NCI-H524 treated with DMSO at 0.1 percent for 48 hours (cell line): ENCODE measurements at regions not wholly inside any gene's neighbourhood (a gene's known extent, or its start where the extent isn't known, plus 50 kb on each side); places are given as distances from the start of the nearest gene placed in this dataset.

Experiments
- DNase-seq: peaks from one replicate; lab custom pipeline; 2025; lab: John Stamatoyannopoulos, UW

DNA sequence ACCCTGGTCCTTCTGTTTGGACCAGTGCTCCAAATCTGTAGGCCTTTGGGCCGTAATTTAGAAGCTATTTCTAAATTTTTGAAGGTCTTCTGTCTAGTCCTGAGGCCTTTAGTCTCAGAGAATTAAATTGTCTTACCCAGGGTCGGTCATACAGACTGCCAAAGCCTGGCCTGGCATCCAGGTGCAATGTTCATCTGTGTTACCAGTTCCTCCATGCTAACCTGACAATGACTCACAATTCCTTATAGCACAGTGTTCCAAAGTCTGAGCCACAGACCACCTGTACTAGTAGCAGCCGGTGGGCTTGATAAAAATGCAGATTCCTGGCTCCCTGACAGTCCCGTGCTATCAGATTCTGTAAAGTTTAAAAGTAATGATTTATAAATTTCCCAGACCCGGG, 77.7 kb upstream of the MAP4K3 start:
- no peak for DNase-seq

DNA sequence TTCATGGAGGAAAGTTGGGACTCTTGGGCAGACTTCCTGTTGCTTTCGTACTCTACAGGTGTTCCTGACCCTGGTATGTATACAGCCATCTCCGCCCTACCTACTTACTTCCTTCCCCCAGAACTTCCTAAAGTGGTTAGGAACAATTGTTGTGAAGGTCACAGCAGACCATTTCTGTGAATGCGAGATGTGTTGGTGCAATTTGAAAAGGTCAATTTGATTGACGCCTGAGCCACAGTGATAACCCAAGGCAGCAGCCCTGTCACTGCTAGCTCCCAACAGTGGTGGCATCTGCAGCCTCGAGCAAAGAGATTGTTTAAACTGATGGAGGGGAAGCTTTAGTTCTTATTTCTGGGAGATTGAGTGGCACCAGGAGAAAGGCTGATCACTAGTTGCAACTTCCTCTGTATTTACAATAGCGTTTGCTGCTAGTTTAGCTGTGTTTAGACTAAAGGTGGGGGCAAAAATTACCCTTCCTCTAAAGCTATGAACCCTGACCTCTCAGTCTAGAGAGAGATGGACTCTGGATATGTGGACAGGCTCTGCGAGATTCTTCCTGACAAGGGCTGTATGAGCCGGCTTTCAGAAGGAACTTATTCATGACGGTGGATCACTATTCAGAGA, 78.3 kb upstream of the MAP4K3 start:
- DNase-seq, result no peak

DNA sequence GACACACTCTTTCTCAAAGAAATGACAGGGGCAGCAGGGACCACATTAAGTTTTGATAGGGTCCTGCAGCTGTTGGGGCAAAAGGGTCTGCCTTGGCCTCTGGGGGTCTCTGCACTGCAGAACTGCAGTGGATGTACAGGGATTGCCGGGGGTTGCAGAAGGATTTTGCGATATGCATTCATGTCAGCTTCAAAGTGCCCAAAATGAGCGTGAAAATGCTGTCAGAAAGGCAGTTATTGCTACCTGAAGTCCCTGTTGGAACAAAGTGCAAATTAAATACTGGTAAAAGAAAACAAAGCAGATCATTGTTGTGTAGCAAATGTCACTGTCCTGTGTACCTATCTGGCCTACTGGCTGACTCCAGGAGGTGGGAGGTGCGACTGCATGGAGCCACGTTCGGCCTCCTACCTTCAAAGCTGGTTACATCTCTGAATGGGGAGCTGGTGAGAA, 78.8 kb upstream of the MAP4K3 start:
- DNase-seq, result no peak

DNA sequence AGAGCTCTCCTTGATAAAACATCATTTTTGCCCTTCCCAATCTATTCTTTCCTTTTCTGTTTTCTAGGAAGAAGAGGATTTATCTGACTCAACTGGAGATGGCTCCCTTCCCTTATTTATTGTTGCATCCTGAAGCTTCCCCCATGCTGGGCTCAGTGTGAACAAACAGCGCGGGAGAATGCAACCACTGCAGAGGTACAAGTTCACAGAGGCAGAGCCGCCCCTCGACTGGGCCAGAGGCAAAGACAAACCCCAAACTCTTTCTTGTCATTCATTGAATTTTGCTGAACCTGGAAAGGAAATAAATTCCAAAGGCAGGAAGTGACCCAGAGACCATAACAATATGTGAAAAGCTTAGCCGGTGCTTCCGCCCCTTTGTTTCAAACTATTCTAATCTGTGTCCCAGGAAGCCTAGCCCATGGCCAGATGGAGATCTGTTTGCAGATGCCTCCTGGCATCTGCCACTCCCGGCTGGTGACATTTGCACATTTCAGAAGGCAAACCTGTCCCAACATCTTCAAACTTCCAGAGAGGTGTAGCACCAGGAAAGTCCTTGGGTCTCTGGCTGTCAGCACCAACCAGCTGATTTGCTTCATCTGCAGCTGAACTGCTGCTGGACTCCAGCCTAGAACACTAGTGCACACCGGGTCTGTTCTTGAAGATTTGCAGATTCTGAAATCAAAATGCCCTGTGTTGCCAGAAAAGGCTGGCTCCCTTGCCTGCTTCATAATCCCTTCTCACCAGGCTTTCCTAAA, 79.4 kb upstream of the MAP4K3 start:
- DNase-seq, result peak; percentile 76

DNA sequence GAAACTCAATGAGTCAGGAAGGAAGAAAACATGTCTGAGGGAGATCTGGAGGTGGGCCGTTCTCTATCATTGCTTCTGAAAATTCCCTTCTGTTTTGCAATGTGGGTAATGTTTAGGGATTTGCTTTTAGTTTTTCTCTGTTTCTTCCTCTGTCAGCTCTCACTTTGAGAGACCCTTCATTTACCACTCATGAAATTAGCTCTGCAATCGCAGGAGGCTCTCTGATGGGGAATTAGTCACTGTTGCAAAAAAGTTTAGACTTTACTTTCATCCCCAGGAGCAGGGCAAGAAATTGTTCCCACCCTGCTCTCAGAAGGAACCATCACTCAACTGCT, 80.0 kb upstream of the MAP4K3 start:
- no peak for DNase-seq

DNA sequence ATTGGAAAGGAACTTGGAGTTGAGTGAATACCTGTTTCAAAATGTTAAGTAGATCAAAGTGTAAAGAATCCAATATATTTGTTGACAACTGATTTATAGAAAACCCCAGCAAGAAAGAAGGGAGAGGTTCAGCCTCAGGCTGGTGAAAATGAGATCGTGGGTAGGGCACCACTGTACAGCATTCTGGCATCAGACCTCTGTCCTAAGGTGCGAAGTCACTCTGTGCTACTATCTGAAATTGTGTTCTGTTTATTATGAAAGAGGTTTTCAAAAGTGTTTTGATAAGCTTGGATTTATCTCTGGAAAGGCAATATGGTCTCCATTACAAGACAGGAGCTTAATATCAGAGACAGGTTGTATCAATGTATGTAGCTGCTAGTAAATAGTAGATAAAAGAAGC, 80.5 kb upstream of the MAP4K3 start:
- no peak for DNase-seq

DNA sequence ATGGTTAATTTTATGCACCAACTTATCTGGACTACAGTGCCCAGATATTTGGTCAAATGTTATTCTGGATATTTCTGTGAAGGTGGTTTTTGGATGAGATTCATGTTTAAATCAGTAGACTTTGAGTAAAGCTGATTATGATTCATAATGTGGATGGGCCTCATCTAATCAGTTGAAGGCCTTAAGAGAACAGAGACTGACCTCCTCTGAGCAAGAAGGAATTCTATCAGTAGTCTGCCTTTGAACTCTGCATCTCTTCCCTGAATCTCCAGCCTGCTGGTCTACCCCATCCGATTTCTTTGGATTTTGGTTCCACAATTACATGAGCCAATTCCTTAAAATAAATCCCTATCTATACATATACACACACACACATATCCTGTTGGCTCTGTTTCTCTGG, 82.8 kb upstream of the MAP4K3 start:
- no peak for DNase-seq

DNA sequence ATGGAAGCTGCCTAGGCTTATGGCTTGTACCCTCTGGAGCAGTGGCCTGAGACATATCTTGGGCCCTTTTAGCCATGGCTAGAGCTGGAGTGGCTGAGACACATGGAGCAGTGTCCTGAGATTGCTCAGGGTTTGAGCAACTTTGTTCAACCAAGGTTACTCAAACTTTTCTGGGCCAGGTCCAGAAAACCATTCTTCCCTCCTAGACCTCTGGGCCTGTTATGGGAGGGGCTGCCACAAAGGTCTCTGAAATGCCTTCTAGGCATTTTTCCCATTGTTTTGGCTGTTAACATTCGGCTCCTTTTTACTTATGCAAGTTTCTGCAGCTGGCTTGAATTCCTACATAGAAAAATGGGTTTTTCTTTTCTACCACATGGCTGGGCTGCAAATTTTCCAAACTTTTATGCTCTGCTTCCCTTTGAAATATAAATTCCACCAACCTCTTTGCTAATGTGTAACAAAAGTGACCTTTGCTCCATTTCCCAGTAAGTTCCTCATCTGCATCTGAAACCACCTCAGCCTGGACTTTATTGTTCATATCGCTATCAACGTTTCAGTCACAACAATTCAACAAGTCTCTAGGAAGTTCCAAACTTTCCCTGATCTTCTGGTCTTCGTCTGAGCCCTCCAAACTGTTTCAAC, 84.9 kb upstream of the MAP4K3 start:
- no peak for DNase-seq

DNA sequence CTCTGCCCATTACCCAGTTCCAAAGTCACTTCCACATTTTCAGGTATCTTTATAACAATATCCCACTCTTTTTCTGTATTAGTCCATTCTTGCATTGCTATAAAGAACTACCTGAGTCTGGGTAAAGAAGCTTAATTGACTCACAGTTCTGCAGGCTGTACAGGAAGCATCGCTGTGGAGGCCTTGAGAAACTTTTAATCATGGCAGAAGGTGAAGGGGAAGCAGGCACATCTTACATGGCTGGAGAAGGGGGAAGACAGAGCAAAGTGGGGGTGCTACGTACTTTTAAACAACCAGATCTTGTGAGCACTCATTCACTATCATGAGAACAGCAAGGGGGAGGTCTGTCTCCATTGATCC, 85.4 kb upstream of the MAP4K3 start:
- DNase-seq, result no peak

DNA sequence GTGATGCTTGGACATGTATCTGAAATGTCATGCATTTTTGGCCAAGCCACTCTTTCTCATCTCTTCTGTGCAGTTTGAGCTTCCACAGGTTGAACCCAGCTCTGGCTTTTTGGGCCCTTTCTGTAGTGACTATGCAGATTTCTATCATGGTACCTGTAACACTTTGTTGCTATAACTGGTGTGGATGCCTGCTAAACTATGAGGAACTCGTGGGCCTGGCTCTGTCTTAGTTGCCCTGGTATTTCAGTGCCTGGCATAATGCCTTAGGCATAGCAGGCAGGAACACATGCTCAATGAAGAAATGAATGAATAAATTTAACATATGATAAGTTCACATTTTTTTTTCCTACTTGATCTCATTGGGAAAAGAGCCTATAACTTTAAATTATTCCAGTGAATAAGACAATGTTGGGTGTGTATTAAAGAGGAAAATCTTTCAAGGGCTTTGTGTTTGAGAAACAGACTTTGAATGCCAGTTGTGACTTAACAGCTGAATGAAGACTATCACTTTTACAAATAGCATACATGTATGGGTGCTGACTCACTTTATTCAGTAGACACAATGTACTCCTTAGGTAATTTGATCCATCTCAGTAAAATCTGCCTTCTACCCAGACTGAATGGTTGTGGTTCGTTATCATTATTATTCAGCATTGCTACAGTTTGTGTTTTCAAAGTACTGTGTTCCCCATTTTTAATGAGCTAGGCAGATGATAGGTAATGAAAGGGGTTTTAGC, 86.4 kb upstream of the MAP4K3 start:
- DNase-seq, result no peak

DNA sequence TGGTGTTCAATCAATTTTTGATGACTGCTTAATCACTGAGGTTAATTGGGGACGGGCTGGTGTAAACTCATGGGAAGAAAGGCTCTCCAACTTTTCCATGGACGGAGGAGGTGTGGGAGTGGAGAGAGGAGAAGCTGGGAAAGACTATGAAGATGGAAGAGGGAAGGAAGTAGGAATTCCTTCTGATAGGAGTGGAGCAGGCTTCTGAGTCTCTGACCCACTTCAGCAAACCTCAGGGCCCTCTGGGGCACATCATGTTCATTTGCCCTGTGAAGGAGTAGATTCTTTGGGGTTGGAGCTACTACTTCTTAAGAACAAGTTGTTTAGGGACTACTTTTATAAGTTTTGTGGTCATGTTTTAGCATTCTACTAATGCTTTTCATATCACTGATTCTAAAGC, 87.0 kb upstream of the MAP4K3 start:
- DNase-seq, result no peak

DNA sequence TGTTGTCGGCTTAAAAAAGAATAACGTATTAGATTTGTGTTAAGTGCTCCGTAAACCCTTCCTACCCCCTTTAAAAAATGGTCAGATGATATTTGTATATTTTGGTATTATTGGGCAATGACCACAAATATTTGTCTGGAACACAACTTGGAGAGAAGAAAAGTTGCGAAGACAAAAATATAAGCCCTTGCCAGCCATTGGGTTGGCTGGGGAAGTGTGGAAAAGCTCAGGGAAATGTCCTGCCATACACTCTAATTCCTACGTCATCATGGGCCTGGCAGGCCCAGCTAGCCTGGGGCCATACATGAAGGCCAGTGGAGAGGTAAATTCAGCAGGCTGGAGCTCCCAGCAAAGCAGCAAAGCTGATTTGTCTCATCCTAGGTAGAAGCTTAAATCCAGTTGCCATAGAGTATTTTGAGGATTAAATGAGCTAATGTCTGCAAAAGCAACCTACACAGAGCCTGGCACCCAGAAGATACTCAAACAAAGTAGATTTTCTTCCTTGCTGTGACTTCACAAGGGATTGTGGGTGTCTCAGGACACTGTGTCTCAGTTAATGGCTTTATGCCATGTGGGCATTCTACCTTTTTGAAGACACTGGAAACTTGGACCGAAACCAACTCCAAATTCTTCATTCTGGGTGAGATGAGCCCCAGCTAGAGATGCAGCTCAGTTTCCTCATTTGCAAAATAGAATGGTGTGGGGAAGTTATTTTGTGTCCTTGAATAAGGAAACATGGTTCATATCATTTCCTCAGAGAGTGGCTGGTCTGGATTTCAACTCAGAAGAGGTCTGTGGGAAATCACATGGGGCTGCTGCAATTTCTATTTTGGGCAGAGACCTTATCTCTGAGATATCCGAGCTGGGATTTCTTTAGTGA, 87.9 kb upstream of the MAP4K3 start:
- DNase-seq, result no peak

DNA sequence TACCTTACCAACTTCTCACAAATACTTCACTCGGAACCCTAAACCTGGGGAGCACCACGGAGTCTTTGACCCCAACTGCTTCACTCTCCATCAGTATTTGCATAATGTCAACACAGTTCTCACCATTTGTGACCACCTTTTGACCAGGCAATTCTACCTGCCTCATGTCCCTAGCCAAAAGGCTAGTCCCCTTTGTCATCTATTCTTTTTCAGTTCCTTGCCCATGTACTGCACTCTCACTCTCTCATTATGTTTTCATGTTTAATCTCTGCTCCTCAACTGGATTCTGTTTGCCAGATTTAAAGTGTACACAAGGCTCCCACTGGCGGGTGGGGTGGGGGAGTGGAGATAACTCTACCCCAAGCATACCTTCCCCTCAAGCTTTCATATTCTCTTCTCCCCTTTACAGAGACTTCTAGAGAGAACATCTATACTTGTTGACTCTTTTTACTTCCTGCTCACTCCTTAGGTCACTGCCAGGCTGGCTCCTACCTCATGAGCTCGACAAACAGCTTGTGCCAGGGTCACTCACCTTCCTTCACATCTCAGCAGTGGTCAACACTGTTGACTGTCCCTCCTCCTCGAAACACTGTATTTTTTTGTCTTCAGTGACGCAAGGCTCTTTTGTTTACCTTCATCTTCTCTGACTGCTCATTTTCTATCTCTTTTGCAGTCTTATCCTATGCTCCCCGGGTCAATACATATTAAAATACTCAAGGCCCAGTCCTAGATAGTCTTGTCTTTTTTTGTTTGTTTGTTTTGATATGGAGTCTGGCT, 88.7 kb upstream of the MAP4K3 start:
- DNase-seq, result no peak

DNA sequence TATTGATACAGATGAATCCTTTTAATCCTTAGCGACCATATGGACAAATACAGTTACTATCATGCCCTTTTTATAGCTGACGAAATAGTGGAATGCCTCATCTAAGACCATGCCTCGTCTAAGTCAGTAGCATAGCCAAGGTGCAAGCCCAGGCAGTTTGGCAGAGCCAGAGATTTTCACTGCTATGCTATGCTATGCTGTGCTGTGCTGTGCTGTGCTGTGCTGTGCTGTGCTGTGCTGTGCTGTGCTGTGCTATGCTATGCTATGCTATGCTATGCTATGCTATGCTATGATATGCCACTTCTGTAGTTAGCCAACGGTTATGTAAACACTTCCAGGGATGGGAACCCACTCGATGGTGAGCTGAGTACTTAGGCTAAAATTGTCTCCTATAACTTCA, 91.6 kb upstream of the MAP4K3 start:
- DNase-seq, result no peak

DNA sequence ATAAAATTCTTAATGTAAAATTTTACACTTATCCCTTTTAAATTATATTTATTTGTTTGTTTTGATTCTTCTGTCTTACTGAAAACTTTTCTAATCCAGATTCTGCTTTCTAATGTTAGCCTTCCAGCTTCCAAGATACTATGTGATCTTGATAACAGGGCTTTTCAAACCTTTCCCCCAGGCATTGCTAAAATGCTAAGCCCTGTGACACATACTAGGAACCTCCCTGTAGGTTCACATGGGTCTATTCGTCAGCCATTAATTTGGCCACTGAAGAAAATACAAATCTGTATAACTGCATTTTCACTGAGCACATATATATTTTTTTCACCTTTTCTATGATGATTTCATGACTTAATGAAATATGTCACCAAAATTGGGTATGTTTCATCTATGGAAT, 92.8 kb upstream of the MAP4K3 start:
- DNase-seq, result no peak

DNA sequence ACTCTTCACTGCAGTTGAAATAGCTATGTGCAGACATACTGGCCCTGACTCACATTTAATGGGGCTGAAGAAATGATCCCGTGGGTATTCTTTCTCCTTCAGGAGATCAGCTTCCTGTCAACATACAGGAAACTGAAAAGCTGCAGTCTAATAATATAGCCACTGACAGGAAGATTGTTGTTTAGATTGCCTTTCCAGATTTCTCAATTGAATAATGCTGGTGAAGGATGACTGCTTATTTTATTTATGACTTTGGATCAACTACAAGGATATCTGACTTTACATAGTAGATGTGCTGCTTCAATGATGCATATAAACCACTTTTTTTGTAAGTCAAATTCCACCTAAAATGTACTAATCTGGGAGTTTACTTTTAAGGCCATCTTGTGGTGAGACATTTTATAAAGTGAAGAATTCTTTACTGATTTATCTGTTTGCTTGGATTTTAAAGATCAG, 93.4 kb upstream of the MAP4K3 start:
- DNase-seq, result no peak

DNA sequence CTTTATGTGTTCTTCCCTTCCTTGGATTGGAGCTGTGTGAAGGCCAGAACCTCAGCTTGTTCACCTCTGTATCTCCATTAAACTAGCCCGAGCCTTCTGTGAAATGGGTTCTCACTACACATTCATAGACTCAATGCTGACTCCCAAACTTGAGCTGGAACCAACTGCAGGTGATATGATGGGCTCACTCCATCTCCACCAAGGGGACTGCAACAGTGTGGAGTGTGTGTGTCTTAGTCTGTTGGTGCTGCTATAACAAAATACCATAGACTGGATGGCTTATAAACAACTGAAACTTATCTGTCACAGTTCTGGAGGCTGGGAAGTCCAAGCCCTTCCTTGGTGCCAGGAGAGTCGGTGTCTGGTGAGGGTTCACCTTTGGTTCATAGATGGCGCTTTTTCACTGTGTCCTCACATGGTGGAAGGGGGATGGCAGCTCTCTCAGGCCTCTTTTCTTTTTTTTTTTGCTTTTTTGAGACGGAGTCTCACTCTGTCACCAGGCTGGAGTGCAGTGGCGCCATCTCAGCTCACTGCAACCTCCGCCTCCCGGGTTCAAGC, 94.2 kb upstream of the MAP4K3 start:
- no peak for DNase-seq

DNA sequence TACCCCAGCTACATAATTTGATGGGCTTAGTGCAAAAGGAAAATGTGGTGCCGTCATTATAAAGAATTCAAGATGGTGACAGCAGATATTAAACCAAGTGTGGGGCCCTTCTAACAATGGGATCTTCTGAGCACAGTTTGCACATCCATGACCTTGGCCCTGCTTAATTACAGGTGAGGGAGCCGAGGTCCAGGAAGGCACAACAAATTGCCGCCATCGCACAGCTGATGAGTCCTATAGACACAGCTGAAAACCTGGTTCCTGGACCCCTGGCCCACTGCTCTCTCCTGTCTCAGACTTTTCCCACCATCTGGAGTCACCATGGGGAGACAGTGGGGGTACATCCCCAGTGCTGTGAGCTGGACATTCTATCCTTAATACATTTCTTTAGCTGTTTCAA, 95.8 kb upstream of the MAP4K3 start:
- no peak for DNase-seq

DNA sequence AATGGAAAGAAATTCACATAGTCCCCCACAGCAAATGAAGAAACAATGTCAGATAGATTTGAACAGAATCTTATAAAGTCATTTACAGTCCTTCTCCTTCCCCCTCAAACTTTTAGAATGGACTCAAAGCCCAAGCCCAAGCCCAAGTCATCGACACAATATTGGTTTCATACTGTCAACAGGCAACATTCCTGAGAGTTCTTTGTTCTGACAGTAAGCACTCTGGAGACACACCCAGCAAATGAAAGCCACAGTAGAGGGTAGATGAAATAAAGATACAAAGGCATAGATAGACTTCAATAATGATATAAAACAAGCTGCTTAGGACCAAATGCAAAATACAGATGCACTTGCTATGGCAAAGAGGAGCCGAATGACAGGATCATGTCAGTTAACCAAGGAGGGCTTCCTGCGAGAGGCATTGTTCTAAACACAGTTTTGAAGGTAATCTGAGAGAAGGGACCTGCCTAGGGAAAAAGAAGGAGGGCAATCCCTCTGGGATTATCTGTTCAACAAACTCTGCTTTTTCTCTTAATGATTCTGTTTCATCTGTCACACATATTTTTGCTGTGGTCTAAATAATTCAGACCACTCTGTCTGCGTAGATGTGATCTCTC, 97.1 kb upstream of the MAP4K3 start:
- DNase-seq, result no peak

DNA sequence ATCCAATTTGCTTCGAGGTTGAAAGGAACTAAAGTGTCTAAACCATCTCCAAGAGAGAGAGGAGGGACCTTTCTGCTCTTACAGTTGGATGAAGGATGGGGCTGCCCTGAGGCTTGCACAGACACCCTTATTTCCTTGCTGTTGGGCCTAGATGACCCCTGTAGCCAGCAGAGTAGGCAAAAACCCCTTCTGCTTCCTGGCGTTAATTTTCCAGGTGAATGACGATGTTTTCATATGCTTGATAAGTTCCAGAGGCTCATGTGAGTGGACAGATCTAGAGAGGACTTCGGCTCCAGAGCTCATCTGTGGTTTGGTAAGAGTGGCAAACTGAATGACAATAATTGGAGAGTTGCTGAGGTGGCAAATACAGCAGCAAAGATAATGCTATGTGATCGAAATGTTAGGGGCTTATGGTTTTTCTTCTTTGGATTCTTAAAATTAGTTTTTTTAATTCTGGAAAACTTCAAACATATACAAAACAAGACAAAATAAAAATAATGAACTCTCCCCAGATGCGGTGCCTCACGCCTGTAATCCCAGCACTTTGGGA, 98.6 kb upstream of the MAP4K3 start:
- no peak for DNase-seq
